ENCODE measurements at regions not wholly inside any gene's neighbourhood (a gene's known extent, or its start where the extent isn't known, plus 50 kb on each side); places are given as distances from the start of the nearest gene placed in this dataset.
"Not testable (repeated sequence)": the region's sequence is repeated elsewhere in the genome, so short reads cannot be mapped to it uniquely, and the experiment has no call there.

GRCh38 chr21:35516292-35516691, 467.2 kb upstream of the RUNX1 start:
- DNase-seq (ENCODE audit: low spot score in 2 of 2); FAIRE-seq: not testable (repeated sequence)

- no peak for FAIRE-seq
- DNase-seq (ENCODE audit: low spot score in 2 of 2), result no peak
Observed at GRCh38 chr21:35512346-35512745, 463.2 kb upstream of the RUNX1 start.

GRCh38 chr21:35511696-35512162, 462.6 kb upstream of the RUNX1 start:
- no peak for DNase-seq (ENCODE audit: low spot score in 2 of 2)

GRCh38 chr21:35510957-35511695, 462.0 kb upstream of the RUNX1 start:
- DNase-seq (ENCODE audit: low spot score in 2 of 2) (no peak), FAIRE-seq (no peak)

More at GRCh38 chr21:35511696-35512162, 462.6 kb upstream of the RUNX1 start:
- no peak for FAIRE-seq

GRCh38 chr21:35510294-35510693, 461.2 kb upstream of the RUNX1 start:
- no peak for FAIRE-seq
- no peak for DNase-seq (ENCODE audit: low spot score in 2 of 2)

- FAIRE-seq, result no peak
- no peak for DNase-seq (ENCODE audit: low spot score in 2 of 2)
Observed at GRCh38 chr21:35509001-35509704, 460.1 kb upstream of the RUNX1 start.

- DNase-seq (ENCODE audit: low spot score in 2 of 2) (no peak), FAIRE-seq (no peak)
Observed at GRCh38 chr21:35508139-35508888, 459.2 kb upstream of the RUNX1 start.

GRCh38 chr21:35507181-35507759, 458.2 kb upstream of the RUNX1 start:
- FAIRE-seq, result no peak
- no peak for DNase-seq (ENCODE audit: low spot score in 2 of 2)

GRCh38 chr21:35506771-35507170, 457.7 kb upstream of the RUNX1 start:
- FAIRE-seq (no peak), DNase-seq (ENCODE audit: low spot score in 2 of 2) (no peak)

- FAIRE-seq (no peak), DNase-seq (ENCODE audit: low spot score in 2 of 2) (no peak)
Observed at GRCh38 chr21:35506352-35506751, 457.2 kb upstream of the RUNX1 start.

GRCh38 chr21:35504951-35505466, 455.9 kb upstream of the RUNX1 start:
- no peak for FAIRE-seq
- no peak for DNase-seq (ENCODE audit: low spot score in 2 of 2)

GRCh38 chr21:35504277-35504676, 455.2 kb upstream of the RUNX1 start:
- FAIRE-seq (no peak), DNase-seq (ENCODE audit: low spot score in 2 of 2) (no peak)

GRCh38 chr21:35503671-35504070, 454.6 kb upstream of the RUNX1 start:
- DNase-seq (ENCODE audit: low spot score in 2 of 2), result no peak
- FAIRE-seq, result no peak

- DNase-seq (ENCODE audit: low spot score in 2 of 2) (no peak), FAIRE-seq (no peak)
Observed at GRCh38 chr21:35502821-35503220, 453.7 kb upstream of the RUNX1 start.

GRCh38 chr21:35497522-35497921, 448.4 kb upstream of the RUNX1 start:
- DNase-seq (ENCODE audit: low spot score in 2 of 2); FAIRE-seq: not testable (repeated sequence)

- FAIRE-seq, result no peak
Observed at GRCh38 chr21:35491920-35492678, 443.0 kb upstream of the RUNX1 start.

GRCh38 chr21:35491114-35491513, 442.0 kb upstream of the RUNX1 start:
- DNase-seq (ENCODE audit: low spot score in 2 of 2), result no peak
- no peak for FAIRE-seq

More at GRCh38 chr21:35491920-35492678, 443.0 kb upstream of the RUNX1 start:
- DNase-seq (ENCODE audit: low spot score in 2 of 2), result no peak

- no peak for DNase-seq (ENCODE audit: low spot score in 2 of 2)
- no peak for FAIRE-seq
Observed at GRCh38 chr21:35489389-35489980, 440.4 kb upstream of the RUNX1 start.

GRCh38 chr21:35488946-35489345, 439.8 kb upstream of the RUNX1 start:
- DNase-seq (ENCODE audit: low spot score in 2 of 2) (no peak), FAIRE-seq (no peak)
